Kidney epithelial cell (primary cell): ENCODE measurements at regions not wholly inside any gene's neighbourhood (a gene's known extent, or its start where the extent isn't known, plus 50 kb on each side); places are given as distances from the start of the nearest gene placed in this dataset.

ENCODE experiments used
- DNase-seq: peaks from one replicate; pipeline ENCODE4 v3.0.0-alpha.2; 2010; ENCODE audit warnings: low read depth
- H3K27me3 ChIP-seq: 2 replicates; pipeline ENCODE4 v1.6.0; 2011; ENCODE audit warnings: low read length; ENCODE audit not compliant: control insufficient read depth, insufficient read depth
- H3K36me3 ChIP-seq: 2 replicates; pipeline ENCODE4 v1.5.1; 2011; ENCODE audit warnings: low read length; ENCODE audit not compliant: control insufficient read depth, insufficient read depth
- H3K4me3 ChIP-seq: 2 replicates; pipeline ENCODE4 v1.5.1; 2011; ENCODE audit warnings: low read depth, mild to moderate bottlenecking, control low read depth, low read length
- TF ChIP-seq, protein P1 (sequence below): IDR thresholded peaks from 2 replicates; pipeline ENCODE4 v1.5.1; 2011; ENCODE audit warnings: mild to moderate bottlenecking, moderate library complexity, low read length, control low read depth, inconsistent platforms; ENCODE audit not compliant: insufficient read depth, poor library complexity, severe bottlenecking

DNA sequence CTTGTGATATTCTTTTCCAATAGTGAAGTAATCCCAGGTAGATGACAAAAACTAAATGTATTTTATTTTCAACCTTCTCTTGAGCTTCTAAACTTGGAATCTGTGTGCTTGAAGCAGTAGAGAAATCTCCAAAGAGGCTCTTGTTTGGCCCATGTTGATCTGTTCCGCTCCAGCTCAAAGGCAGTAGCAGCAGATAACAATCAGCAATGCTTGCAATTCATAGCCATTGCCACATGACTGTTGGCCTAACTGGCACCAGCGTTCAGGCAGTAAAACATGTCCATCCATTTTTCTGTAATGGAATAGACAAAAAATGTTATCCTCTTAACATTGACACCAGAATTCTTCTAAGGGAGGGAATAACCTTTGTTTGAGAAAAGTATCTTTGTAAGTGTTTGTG lies 270.7 kb upstream of the MSX2 start:
- Histone ChIP-seq H3K4me3 (no peak overlapping the region), H3K27me3 (no peaks in the 10 kb centered on the region), H3K36me3 (no peaks in the 10 kb centered on the region)
- DNase-seq = no peak
- TF ChIP-seq, protein P1, sequence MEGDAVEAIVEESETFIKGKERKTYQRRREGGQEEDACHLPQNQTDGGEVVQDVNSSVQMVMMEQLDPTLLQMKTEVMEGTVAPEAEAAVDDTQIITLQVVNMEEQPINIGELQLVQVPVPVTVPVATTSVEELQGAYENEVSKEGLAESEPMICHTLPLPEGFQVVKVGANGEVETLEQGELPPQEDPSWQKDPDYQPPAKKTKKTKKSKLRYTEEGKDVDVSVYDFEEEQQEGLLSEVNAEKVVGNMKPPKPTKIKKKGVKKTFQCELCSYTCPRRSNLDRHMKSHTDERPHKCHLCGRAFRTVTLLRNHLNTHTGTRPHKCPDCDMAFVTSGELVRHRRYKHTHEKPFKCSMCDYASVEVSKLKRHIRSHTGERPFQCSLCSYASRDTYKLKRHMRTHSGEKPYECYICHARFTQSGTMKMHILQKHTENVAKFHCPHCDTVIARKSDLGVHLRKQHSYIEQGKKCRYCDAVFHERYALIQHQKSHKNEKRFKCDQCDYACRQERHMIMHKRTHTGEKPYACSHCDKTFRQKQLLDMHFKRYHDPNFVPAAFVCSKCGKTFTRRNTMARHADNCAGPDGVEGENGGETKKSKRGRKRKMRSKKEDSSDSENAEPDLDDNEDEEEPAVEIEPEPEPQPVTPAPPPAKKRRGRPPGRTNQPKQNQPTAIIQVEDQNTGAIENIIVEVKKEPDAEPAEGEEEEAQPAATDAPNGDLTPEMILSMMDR = no peak

- DNase-seq = no peak
- Histone ChIP-seq H3K36me3 (no peaks in the 10 kb centered on the region), H3K4me3 (no peak overlapping the region), H3K27me3 (no peaks in the 10 kb centered on the region)
- TF ChIP-seq, protein P1 = no peak
Observed at GRCh38 chr5:174454464-174454863, 269.9 kb upstream of the MSX2 start.

DNA sequence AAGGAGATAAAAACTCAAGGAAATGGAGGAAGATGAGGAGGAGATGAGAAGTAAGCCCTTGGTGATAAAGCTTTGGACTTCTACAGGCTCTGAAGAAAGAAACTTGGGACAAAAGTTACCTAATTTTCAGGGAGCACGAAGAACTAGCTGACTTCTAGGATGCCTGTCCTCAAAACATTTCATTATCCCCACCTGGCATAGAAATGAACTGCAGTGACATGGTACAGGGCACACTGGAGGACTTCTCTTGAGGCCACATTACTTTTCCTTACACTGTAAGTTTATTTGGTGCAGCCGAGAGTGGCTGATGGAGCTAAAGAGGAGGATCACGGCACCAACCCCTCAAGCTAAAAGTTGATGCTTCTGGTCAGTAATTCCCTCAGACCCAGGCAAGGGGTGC lies 269.5 kb upstream of the MSX2 start:
- TF ChIP-seq, protein P1 = no peak
- no peak for DNase-seq
- H3K27me3 ChIP-seq = no peaks in the 10 kb centered on the region
- no peak overlapping the region for H3K4me3 ChIP-seq
- H3K36me3 ChIP-seq = no peaks in the 10 kb centered on the region

DNA sequence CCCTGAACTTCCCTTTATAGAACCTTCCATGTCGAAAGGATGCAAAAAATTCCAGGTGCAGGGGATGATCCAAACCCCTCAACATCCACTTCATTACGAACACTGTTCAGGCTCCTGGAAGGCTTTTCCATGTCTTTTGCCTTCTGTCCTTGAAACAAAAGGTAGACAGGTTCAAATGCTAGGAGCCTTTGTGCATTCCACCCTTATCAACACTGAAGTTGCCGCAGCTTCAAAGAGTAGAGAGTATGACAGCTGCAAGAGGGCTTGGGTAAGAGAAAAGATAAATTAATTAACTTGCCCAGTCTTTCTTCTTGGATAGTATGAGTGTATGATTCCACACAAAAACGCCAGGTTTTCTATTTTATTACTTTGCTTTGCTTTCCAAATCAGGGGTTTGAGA lies 269.1 kb upstream of the MSX2 start:
- Histone ChIP-seq H3K4me3 (no peak overlapping the region), H3K27me3 (no peaks in the 10 kb centered on the region), H3K36me3 (no peaks in the 10 kb centered on the region)
- no peak for DNase-seq
- TF ChIP-seq, protein P1 = no peak

GRCh38 chr5:174457141-174457678 lies 267.2 kb upstream of the MSX2 start:
- H3K36me3 ChIP-seq = no peaks in the 10 kb centered on the region
- TF ChIP-seq, protein P1 = no peak
- DNase-seq = no peak
- no peaks in the 10 kb centered on the region for H3K27me3 ChIP-seq
- H3K4me3 ChIP-seq = no peak overlapping the region

DNA sequence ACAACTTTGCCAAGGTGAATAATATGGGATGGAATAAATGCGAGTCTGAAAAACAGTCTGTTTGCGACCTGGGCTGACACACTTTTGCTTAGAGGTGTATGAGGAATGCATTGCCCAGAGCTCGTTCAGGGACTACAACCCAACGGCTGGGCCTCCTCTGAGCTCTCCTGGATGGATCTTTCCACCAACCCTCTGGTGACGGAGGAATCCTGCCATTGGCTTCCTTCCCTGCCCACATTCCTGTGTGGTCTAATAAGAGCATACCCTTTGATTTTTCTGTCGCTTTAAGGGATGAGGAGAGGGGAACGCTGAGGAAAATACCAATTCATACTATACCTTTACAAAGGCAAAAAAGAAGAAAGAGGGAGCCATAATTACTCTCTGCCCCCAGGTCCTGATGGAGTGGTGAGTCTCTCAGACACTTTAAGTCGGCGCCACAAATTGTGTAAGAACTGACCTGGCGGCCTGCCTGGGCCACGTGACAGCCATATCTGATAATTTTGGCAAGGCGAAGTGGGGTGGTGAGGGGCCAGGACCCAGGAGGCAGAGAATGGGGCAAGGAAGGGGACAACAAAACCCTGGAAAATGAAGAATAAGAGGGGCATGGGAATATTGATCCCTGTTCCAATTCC lies 265.2 kb upstream of the MSX2 start:
- Histone ChIP-seq H3K36me3 (no peaks in the 10 kb centered on the region), H3K27me3 (no peaks in the 10 kb centered on the region), H3K4me3 (no peak overlapping the region)
- no peak for DNase-seq
- TF ChIP-seq, protein P1 = no peak
